ENCODE measurements at regions not wholly inside any gene's neighbourhood (a gene's known extent, or its start where the extent isn't known, plus 50 kb on each side); places are given as distances from the start of the nearest gene placed in this dataset.

- Histone ChIP-seq H3K9ac (ENCODE audit: insufficient read length) (no peak overlapping the region), H3K9me3 (ENCODE audit: low read depth, low read length) (no peaks in the 10 kb centered on the region), H3K36me3 (ENCODE audit: insufficient read depth, low read length) (no peaks in the 10 kb centered on the region), H3K4me3 (no peak overlapping the region), H3K27ac (no peak overlapping the region)
- TF ChIP-seq POLR2AphosphoS5 (IDR thresholded peaks at IDR 0.05; ENCODE audit: borderline replicate concordance, low read depth, low read length) (no peak), FOXP2 (optimal IDR thresholded peaks at IDR 0.05; ENCODE audit: control extremely low read depth, extremely low read length, insufficient read depth) (no peak), EZH2 (IDR thresholded peaks at IDR 0.05) (no peak)
- no peak for DNase-seq (ENCODE audit: low read depth, low spot score)
Measured at GRCh38 chr5:174549254-174549653, 175.1 kb upstream of the MSX2 start.

GRCh38 chr5:174550026-174550425, 174.4 kb upstream of the MSX2 start:
- TF ChIP-seq FOXP2 (optimal IDR thresholded peaks at IDR 0.05; ENCODE audit: control extremely low read depth, extremely low read length, insufficient read depth): no peak
- TF ChIP-seq EZH2 (IDR thresholded peaks at IDR 0.05): no peak
- no peak for TF ChIP-seq POLR2AphosphoS5 (IDR thresholded peaks at IDR 0.05; ENCODE audit: borderline replicate concordance, low read depth, low read length)
- Histone ChIP-seq H3K9me3 (ENCODE audit: low read depth, low read length) (no peaks in the 10 kb centered on the region), H3K27ac (0 out of 2 replicates have a peak overlapping the region, but pooled peaks have one; percentile 29), H3K9ac (ENCODE audit: insufficient read length) (no peak overlapping the region), H3K36me3 (ENCODE audit: insufficient read depth, low read length) (no peaks in the 10 kb centered on the region), H3K4me3 (no peak overlapping the region)
- no peak for DNase-seq (ENCODE audit: low read depth, low spot score)

GRCh38 chr5:174552428-174552827, 172.0 kb upstream of the MSX2 start:
- no peak for DNase-seq (ENCODE audit: low read depth, low spot score)
- no peak for TF ChIP-seq EZH2 (IDR thresholded peaks at IDR 0.05)
- no peak for TF ChIP-seq POLR2AphosphoS5 (IDR thresholded peaks at IDR 0.05; ENCODE audit: borderline replicate concordance, low read depth, low read length)
- TF ChIP-seq FOXP2 (optimal IDR thresholded peaks at IDR 0.05; ENCODE audit: control extremely low read depth, extremely low read length, insufficient read depth): no peak
- Histone ChIP-seq H3K9ac (ENCODE audit: insufficient read length) (no peak overlapping the region), H3K4me3 (no peak overlapping the region), H3K27ac (no peak overlapping the region), H3K36me3 (ENCODE audit: insufficient read depth, low read length) (no peaks in the 10 kb centered on the region), H3K9me3 (ENCODE audit: low read depth, low read length) (no peaks in the 10 kb centered on the region)

GRCh38 chr5:174553556-174553955, 170.8 kb upstream of the MSX2 start:
- no peak for DNase-seq (ENCODE audit: low read depth, low spot score)
- H3K4me3 ChIP-seq: no peak overlapping the region
- H3K27ac ChIP-seq: no peak overlapping the region
- H3K9me3 ChIP-seq (ENCODE audit: low read depth, low read length): no peaks in the 10 kb centered on the region
- H3K36me3 ChIP-seq (ENCODE audit: insufficient read depth, low read length): no peaks in the 10 kb centered on the region
- no peak for TF ChIP-seq EZH2 (IDR thresholded peaks at IDR 0.05)
- no peak for TF ChIP-seq POLR2AphosphoS5 (IDR thresholded peaks at IDR 0.05; ENCODE audit: borderline replicate concordance, low read depth, low read length)
- no peak for TF ChIP-seq FOXP2 (optimal IDR thresholded peaks at IDR 0.05; ENCODE audit: control extremely low read depth, extremely low read length, insufficient read depth)
- no peak overlapping the region for H3K9ac ChIP-seq (ENCODE audit: insufficient read length)

- TF ChIP-seq FOXP2 (optimal IDR thresholded peaks at IDR 0.05; ENCODE audit: control extremely low read depth, extremely low read length, insufficient read depth): no peak
- no peak for TF ChIP-seq EZH2 (IDR thresholded peaks at IDR 0.05)
- TF ChIP-seq POLR2AphosphoS5 (IDR thresholded peaks at IDR 0.05; ENCODE audit: borderline replicate concordance, low read depth, low read length): no peak
- H3K27ac ChIP-seq: no peak overlapping the region
- no peak overlapping the region for H3K4me3 ChIP-seq
- H3K9me3 ChIP-seq (ENCODE audit: low read depth, low read length): no peaks in the 10 kb centered on the region
- H3K36me3 ChIP-seq (ENCODE audit: insufficient read depth, low read length): no peaks in the 10 kb centered on the region
- H3K9ac ChIP-seq (ENCODE audit: insufficient read length): no peak overlapping the region
- no peak for DNase-seq (ENCODE audit: low read depth, low spot score)
Measured at GRCh38 chr5:174555726-174556125, 168.7 kb upstream of the MSX2 start.

GRCh38 chr5:174556756-174557155, 167.6 kb upstream of the MSX2 start:
- H3K9ac ChIP-seq (ENCODE audit: insufficient read length): no peak overlapping the region
- no peaks in the 10 kb centered on the region for H3K9me3 ChIP-seq (ENCODE audit: low read depth, low read length)
- H3K36me3 ChIP-seq (ENCODE audit: insufficient read depth, low read length): no peaks in the 10 kb centered on the region
- H3K4me3 ChIP-seq: no peak overlapping the region
- DNase-seq (ENCODE audit: low read depth, low spot score): no peak
- no peak overlapping the region for H3K27ac ChIP-seq
- TF ChIP-seq POLR2AphosphoS5 (IDR thresholded peaks at IDR 0.05; ENCODE audit: borderline replicate concordance, low read depth, low read length) (no peak), EZH2 (IDR thresholded peaks at IDR 0.05) (no peak), FOXP2 (optimal IDR thresholded peaks at IDR 0.05; ENCODE audit: control extremely low read depth, extremely low read length, insufficient read depth) (no peak)

GRCh38 chr5:174558190-174558589, 166.2 kb upstream of the MSX2 start:
- DNase-seq (ENCODE audit: low read depth, low spot score): no peak
- no peak overlapping the region for H3K4me3 ChIP-seq
- H3K9ac ChIP-seq (ENCODE audit: insufficient read length): no peak overlapping the region
- no peaks in the 10 kb centered on the region for H3K36me3 ChIP-seq (ENCODE audit: insufficient read depth, low read length)
- TF ChIP-seq POLR2AphosphoS5 (IDR thresholded peaks at IDR 0.05; ENCODE audit: borderline replicate concordance, low read depth, low read length): no peak
- H3K9me3 ChIP-seq (ENCODE audit: low read depth, low read length): no peaks in the 10 kb centered on the region
- H3K27ac ChIP-seq: no peak overlapping the region

GRCh38 chr5:174559141-174559540, 165.2 kb upstream of the MSX2 start:
- TF ChIP-seq POLR2AphosphoS5 (IDR thresholded peaks at IDR 0.05; ENCODE audit: borderline replicate concordance, low read depth, low read length): no peak
- no peak for TF ChIP-seq EZH2 (IDR thresholded peaks at IDR 0.05)
- no peak for TF ChIP-seq FOXP2 (optimal IDR thresholded peaks at IDR 0.05; ENCODE audit: control extremely low read depth, extremely low read length, insufficient read depth)
- Histone ChIP-seq H3K4me3 (no peak overlapping the region), H3K9ac (ENCODE audit: insufficient read length) (no peak overlapping the region), H3K27ac (no peak overlapping the region), H3K9me3 (ENCODE audit: low read depth, low read length) (no peaks in the 10 kb centered on the region), H3K36me3 (ENCODE audit: insufficient read depth, low read length) (no peaks in the 10 kb centered on the region)
- DNase-seq (ENCODE audit: low read depth, low spot score): no peak

GRCh38 chr5:174559566-174560090, 164.8 kb upstream of the MSX2 start:
- H3K36me3 ChIP-seq (ENCODE audit: insufficient read depth, low read length): no peaks in the 10 kb centered on the region
- DNase-seq (ENCODE audit: low read depth, low spot score): no peak
- TF ChIP-seq POLR2AphosphoS5 (IDR thresholded peaks at IDR 0.05; ENCODE audit: borderline replicate concordance, low read depth, low read length): no peak
- no peak for TF ChIP-seq FOXP2 (optimal IDR thresholded peaks at IDR 0.05; ENCODE audit: control extremely low read depth, extremely low read length, insufficient read depth)
- no peak for TF ChIP-seq EZH2 (IDR thresholded peaks at IDR 0.05)
- no peaks in the 10 kb centered on the region for H3K9me3 ChIP-seq (ENCODE audit: low read depth, low read length)
- H3K9ac ChIP-seq (ENCODE audit: insufficient read length): no peak overlapping the region
- no peak overlapping the region for H3K27ac ChIP-seq
- H3K4me3 ChIP-seq: no peak overlapping the region
